PC-9 (cell line): ENCODE measurements at regions not wholly inside any gene's neighbourhood (a gene's known extent, or its start where the extent isn't known, plus 50 kb on each side); places are given as distances from the start of the nearest gene placed in this dataset.

Experiments
- BruUV-seq: library from RNA; stranded (reverse); fragments of 400-500 nt; replicated peaks from 2 replicates; lab custom pipeline; 2021; lab: Mats Ljungman, UMichigan
- CTCF ChIA-PET: fragments of 300-600 bp; sonication (Branson Sonifier 250); formaldehyde crosslinking; loops from one replicate; lab custom pipeline; 2022; ENCODE audit warnings: antibody characterized with exemption; lab: Charles Lee
- POLR2A ChIA-PET: fragments of 300-600 bp; sonication (Branson Sonifier 250); formaldehyde crosslinking; loops from one replicate; lab custom pipeline; 2022; ENCODE audit warnings: antibody characterized with exemption; ENCODE audit not compliant: unreplicated experiment; lab: Charles Lee
- DNase-seq, 2 experiments: peaks; one replicate each; pipeline versions ENCODE4 v3.0.0 to v3.0.0-alpha.2; 2015 to 2022; ENCODE audit warnings: mixed read lengths in 1 of 2
- H2AFZ ChIP-seq: fragments of 200-600 bp; sonication (generic); 2 replicates; pipeline ENCODE4 v1.8.1; 2017; ENCODE audit warnings: antibody characterized with exemption
- H3F3A ChIP-seq: fragments of 200-600 bp; sonication (generic); 2 replicates; pipeline ENCODE4 v1.8.1; 2017; ENCODE audit warnings: antibody characterized with exemption, mild to moderate bottlenecking, low read depth; ENCODE audit not compliant: insufficient read depth
- H3K27ac ChIP-seq: fragments of 200-600 bp; sonication (generic); 2 replicates; pipeline ENCODE4 v1.6.1; 2016; ENCODE audit warnings: mixed run types
- H3K27me3 ChIP-seq: fragments of 200-600 bp; sonication (generic); 2 replicates; pipeline ENCODE4 v1.6.1; 2016; ENCODE audit warnings: low read depth, mixed run types; ENCODE audit not compliant: insufficient read depth
- H3K36me3 ChIP-seq: fragments of 200-600 bp; sonication (generic); 2 replicates; pipeline ENCODE4 v1.6.1; 2016; ENCODE audit warnings: low read depth, mixed run types
- H3K4me1 ChIP-seq: fragments of 200-600 bp; sonication (generic); replicated peaks from 2 replicates; pipeline ENCODE4 v1.6.1; 2016; ENCODE audit warnings: mixed run types; ENCODE audit not compliant: insufficient read depth
- H3K4me2 ChIP-seq: fragments of 200-600 bp; sonication (generic); 2 replicates; pipeline ENCODE4 v1.6.1; 2017; ENCODE audit warnings: mixed run types
- H3K4me3 ChIP-seq: fragments of 200-600 bp; sonication (generic); 2 replicates; pipeline ENCODE4 v1.6.1; 2016; ENCODE audit warnings: mixed run types
- H3K79me2 ChIP-seq: fragments of 200-600 bp; sonication (generic); 2 replicates; pipeline ENCODE4 v1.6.1; 2017; ENCODE audit warnings: low read depth, mixed run types
- H3K9me2 ChIP-seq: fragments of 200-600 bp; sonication (generic); 2 replicates; pipeline ENCODE4 v1.8.1; 2017; ENCODE audit warnings: mild to moderate bottlenecking; ENCODE audit not compliant: insufficient read depth
- H3K9me3 ChIP-seq: fragments of 200-600 bp; sonication (generic); 2 replicates; pipeline ENCODE4 v1.8.1; 2016; ENCODE audit warnings: low read depth; ENCODE audit not compliant: insufficient read depth
- H4K20me1 ChIP-seq: fragments of 200-600 bp; sonication (generic); 2 replicates; pipeline ENCODE4 v1.8.1; 2017; ENCODE audit not compliant: insufficient read depth
- CTCF ChIP-seq: fragments of 200-600 bp; sonication (generic); conservative IDR thresholded peaks from 2 replicates; pipeline ENCODE4 v1.6.1; 2017; ENCODE audit warnings: mixed run types, antibody characterized with exemption, mild to moderate bottlenecking, moderate library complexity
- EZH2 ChIP-seq: fragments of 200-600 bp; sonication (generic); IDR thresholded peaks from 2 replicates; pipeline ENCODE4 v1.8.0; 2017; ENCODE audit warnings: antibody characterized with exemption, low read depth
- intact Hi-C: fragments of 100-400 bp; cut with micrococcal nuclease; formaldehyde crosslinking; loops from one replicate; pipeline ENCODE4 v1.10.0; 2022; ENCODE audit not compliant: unreplicated experiment

- H3K4me3 ChIP-seq: no peak overlapping the region
- intact Hi-C loops: no loop called here
- H3K79me2 ChIP-seq: no peaks in the 10 kb centered on the region
- ChIA-PET POLR2A (no interaction called here), CTCF (no interaction called here)
- TF ChIP-seq CTCF: no peak
- TF ChIP-seq EZH2: no peak
- H3K4me1 ChIP-seq: no peaks in the 10 kb centered on the region
- no peaks in the 10 kb centered on the region for H3F3A ChIP-seq
- no peak overlapping the region for H3K27ac ChIP-seq
- no peaks in the 10 kb centered on the region for H3K36me3 ChIP-seq
- H3K27me3 ChIP-seq: peaks cover 44% of the 10 kb centered on the region
- no peak for DNase-seq
- no peaks in the 10 kb centered on the region for H3K9me2 ChIP-seq
- H4K20me1 ChIP-seq: no peaks in the 10 kb centered on the region
- BruUV-seq: no TSS peak
- H3K4me2 ChIP-seq: no peak overlapping the region
- H3K9me3 ChIP-seq: no peaks in the 10 kb centered on the region
- H2AFZ ChIP-seq: no peak overlapping the region
Observed at GRCh38 chr5:3925935-3926334, 330.3 kb downstream of the IRX1 start.

DNA sequence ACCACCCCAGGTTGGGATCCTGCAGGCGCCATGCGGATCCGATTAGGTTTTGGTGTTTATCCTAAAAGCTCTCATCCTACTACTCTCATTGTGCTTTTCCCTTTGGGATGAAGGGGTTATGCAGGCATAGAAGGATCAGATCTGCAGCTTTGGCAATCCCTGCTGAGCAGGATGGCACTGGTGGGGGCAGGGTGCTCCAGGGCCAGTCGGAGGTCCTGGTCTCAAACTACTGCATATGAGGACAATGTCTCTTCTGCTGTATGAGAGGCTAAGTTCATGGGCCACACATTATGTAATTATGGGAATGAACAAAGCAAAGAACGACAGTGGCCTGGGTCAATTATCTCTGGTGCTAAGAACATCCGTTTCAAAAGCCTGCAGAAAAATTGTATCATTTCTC lies 334.2 kb downstream of the IRX1 start:
- no peaks in the 10 kb centered on the region for H3F3A ChIP-seq
- ChIA-PET CTCF (no interaction called here), POLR2A (no interaction called here)
- no peak overlapping the region for H3K4me2 ChIP-seq
- H3K36me3 ChIP-seq: no peaks in the 10 kb centered on the region
- no peak overlapping the region for H2AFZ ChIP-seq
- no peak for DNase-seq
- intact Hi-C loops: no loop called here
- H3K9me3 ChIP-seq: no peaks in the 10 kb centered on the region
- H3K9me2 ChIP-seq: no peaks in the 10 kb centered on the region
- H4K20me1 ChIP-seq: no peaks in the 10 kb centered on the region
- TF ChIP-seq EZH2 (no peak), CTCF (no peak)
- H3K27me3 ChIP-seq: peaks cover 58% of the 10 kb centered on the region
- H3K27ac ChIP-seq: no peak overlapping the region
- no peak overlapping the region for H3K4me3 ChIP-seq
- H3K4me1 ChIP-seq: no peaks in the 10 kb centered on the region
- no TSS peak for BruUV-seq
- no peaks in the 10 kb centered on the region for H3K79me2 ChIP-seq

GRCh38 chr5:3931976-3932375 lies 336.3 kb downstream of the IRX1 start:
- 0 out of 2 replicates have a peak, but pooled peaks cover 4% of the 10 kb centered on the region for H3K9me2 ChIP-seq
- no peaks in the 10 kb centered on the region for H3K36me3 ChIP-seq
- H4K20me1 ChIP-seq: no peaks in the 10 kb centered on the region
- POLR2A ChIA-PET: no interaction called here
- TF ChIP-seq CTCF (no peak), EZH2 (no peak)
- no peak overlapping the region for H3K4me3 ChIP-seq
- DNase-seq: no peak
- CTCF ChIA-PET: no interaction called here
- no TSS peak for BruUV-seq
- no peaks in the 10 kb centered on the region for H3F3A ChIP-seq
- no peaks in the 10 kb centered on the region for H3K4me1 ChIP-seq
- H3K27ac ChIP-seq: no peak overlapping the region
- H3K79me2 ChIP-seq: no peaks in the 10 kb centered on the region
- H3K27me3 ChIP-seq: peaks cover 46% of the 10 kb centered on the region
- no peaks in the 10 kb centered on the region; the same call in 1 of the 2 replicates for H3K9me3 ChIP-seq
- intact Hi-C loops: no loop called here
- H3K4me2 ChIP-seq: no peak overlapping the region
- no peak overlapping the region for H2AFZ ChIP-seq
